HG03103 (cell line): ENCODE measurements at regions not wholly inside any gene's neighbourhood (a gene's known extent, or its start where the extent isn't known, plus 50 kb on each side); places are given as distances from the start of the nearest gene placed in this dataset.
"Not testable (repeated sequence)": the region's sequence is repeated elsewhere in the genome, so short reads cannot be mapped to it uniquely, and the experiment has no call there.

Source experiments
- ATAC-seq: cut with Tn5 transposase; IDR thresholded peaks from one replicate; pipeline ENCODE4 v1.9.1; 2021; ENCODE audit warnings: low read depth; ENCODE audit not compliant: unreplicated experiment

GRCh38 chr12:69168828-69169227 lies 70.5 kb upstream of the CPSF6 start:
- no peak for ATAC-seq

- no peak for ATAC-seq
Measured at GRCh38 chr12:69170293-69170692, 69.1 kb upstream of the CPSF6 start.

GRCh38 chr12:69171881-69172280 lies 67.5 kb upstream of the CPSF6 start:
- ATAC-seq: no peak

GRCh38 chr12:69172491-69172890 lies 66.9 kb upstream of the CPSF6 start:
- ATAC-seq: no peak

- no peak for ATAC-seq
Measured at GRCh38 chr12:69173368-69173767, 66.0 kb upstream of the CPSF6 start.

GRCh38 chr12:69179786-69180185 lies 59.6 kb upstream of the CPSF6 start:
- ATAC-seq: no peak

- not testable (repeated sequence) for ATAC-seq
Measured at GRCh38 chr12:69187572-69187971, 51.8 kb upstream of the CPSF6 start.

- ATAC-seq: no peak
Measured at GRCh38 chr12:69189378-69189978, 49.9 kb upstream of the CPSF6 start.
